ENCODE measurements at regions not wholly inside any gene's neighbourhood (a gene's known extent, or its start where the extent isn't known, plus 50 kb on each side); places are given as distances from the start of the nearest gene placed in this dataset.

DNA sequence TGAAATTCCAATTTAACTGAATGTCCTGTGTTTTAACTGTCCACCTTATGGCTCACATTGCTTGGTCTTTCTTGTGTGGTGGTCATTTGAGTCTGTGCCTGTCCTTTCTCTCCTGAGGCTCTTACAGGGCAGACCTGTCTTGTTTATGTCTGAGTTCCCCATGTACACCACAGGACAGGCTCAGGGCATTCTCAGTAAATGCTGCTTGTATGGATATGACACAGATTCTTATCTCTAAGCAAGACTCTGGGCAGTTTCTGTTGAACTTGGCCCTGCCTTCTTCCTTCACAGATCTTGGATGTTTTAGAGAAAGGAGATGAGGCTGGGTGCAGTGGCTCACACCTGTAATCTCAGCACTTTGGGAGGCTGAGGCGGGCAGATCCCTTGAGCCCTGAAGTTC is 159.1 kb upstream of the CSF3R start:
- no peak for DNase-seq

DNA sequence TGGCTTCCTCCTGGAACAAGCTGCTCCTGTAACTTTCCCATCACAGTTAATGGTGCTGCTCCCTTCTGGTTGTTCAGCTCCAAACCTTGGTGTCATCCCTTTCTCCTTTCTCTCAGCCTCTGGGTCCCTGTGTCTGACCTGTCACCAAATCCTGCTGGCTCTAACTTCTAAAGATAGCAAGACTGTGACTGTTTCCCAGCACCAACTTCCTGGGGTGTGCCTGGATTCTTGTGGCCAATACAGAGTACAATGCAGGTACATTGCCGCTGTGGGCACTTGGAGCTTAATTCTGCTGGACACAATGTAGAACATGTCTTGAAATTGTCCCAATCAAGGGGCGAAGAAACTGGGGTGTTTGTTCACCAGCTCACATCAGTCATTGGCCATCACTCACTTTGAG is 156.7 kb upstream of the CSF3R start:
- no peak for DNase-seq

DNA sequence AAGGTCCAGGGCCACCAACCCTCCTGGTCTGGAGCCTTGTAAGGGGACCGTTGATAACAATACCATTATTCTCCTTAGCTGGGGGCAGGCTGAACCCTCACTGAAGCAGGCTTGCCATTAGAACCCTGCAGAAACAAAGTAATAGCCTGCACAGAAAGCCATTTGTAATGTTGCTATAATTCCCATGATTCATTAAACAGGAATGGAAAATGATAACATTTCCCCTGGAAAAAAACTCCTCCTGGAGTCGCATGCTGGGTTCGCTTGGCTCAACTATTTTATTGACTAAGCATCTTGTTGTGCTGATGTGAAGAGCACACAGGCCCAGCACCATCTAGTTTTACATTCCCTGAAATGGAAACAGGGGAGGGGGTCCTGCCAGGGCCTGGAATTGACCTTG is 155.6 kb upstream of the CSF3R start:
- no peak for DNase-seq

DNA sequence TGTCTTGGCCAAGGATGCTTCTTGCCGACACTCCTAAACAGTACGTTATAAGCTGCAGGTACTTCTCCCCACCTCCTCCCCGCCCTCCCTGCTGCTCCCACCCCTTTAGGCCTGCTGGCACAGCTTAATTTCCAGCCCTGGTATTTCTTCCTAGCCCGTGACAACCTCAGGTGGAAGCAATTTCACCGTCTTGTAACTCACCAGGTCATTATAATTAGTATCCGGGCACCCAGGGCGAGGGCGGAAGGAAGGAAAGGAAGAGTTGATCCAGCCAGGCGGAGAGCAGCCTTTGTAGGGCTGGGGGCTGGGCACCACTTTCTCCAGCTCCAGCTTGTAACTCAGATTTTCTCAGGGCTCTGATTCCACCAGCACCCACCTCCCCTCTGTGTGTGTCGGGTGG is 153.5 kb upstream of the CSF3R start:
- no peak for DNase-seq

DNA sequence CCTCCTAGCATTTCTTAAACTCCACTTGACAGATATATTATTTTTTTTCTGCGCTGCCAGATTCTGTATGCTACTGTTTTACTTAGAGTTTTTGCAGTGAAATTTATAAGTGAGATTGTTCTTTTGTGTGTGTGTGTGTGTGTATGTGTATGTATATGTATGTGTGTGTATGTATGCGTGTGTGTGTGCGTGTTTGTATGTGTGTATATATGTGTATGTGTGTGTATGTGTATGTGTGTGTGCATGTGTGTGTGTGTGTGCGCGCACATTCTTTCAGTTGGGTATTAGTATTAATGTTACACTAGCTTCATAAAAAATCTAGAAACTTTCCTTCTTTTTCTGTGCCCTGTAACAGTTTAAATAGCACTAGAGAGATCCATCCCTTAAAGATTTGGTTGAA is 152.6 kb upstream of the CSF3R start:
- no peak for DNase-seq

DNA sequence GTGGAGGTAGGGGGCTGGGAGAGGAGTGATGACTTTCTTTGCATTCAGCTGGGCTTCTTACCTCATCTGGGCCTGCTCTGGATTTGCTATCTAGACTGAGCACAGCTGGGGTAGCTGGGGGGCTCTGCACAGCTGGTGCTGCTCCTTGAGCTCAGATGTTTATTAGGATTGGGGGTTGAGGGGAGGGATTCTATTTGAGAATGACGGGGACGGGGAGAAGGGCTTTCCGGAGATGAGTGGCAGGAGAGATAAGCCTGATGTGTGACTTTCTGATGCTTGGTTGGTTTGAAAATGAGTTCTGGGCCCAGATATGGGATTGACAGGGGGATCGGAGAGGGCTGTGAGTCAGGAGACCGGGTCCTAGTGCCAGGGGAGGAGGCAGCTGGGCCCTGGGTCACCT is 146.1 kb upstream of the CSF3R start:
- no peak for DNase-seq

DNA sequence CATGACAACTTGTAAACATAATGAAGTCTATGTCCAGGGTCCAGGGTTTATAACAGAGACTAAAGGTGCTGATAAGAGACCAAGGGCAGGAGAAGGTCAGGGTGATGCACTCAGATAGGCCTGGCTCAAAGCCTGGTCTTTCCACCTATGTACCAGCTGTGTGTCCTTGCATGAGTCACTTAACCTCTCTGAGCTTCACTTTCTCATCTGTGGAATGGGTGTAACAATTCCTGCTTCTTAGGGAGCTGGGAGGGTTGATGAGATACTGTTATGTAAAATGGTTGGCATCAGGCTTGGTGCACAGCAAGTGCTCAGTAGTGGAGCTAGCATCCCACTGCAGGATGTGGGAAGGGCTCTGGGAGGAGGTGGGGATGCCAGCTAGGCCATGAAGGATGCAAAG is 143.7 kb upstream of the CSF3R start:
- no peak for DNase-seq

DNA sequence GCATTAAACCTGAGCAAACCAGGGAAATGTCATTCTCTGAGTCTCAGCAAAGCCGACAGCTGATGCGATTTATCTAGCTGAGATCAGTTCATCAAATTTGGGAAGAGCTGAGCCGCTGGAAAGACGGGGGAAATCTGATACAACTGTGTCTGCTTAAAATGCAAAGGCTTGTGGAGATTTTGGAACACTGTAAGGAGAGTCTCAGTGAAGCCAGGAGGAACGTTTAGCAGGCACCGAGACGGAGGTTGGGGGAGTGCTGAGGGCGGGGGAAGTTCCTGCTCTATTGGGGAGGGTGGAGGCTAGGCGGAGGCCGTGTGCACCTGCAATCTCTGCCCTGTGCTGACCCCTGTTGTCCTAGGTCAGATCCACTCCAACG is 143.2 kb upstream of the CSF3R start:
- no peak for DNase-seq

DNA sequence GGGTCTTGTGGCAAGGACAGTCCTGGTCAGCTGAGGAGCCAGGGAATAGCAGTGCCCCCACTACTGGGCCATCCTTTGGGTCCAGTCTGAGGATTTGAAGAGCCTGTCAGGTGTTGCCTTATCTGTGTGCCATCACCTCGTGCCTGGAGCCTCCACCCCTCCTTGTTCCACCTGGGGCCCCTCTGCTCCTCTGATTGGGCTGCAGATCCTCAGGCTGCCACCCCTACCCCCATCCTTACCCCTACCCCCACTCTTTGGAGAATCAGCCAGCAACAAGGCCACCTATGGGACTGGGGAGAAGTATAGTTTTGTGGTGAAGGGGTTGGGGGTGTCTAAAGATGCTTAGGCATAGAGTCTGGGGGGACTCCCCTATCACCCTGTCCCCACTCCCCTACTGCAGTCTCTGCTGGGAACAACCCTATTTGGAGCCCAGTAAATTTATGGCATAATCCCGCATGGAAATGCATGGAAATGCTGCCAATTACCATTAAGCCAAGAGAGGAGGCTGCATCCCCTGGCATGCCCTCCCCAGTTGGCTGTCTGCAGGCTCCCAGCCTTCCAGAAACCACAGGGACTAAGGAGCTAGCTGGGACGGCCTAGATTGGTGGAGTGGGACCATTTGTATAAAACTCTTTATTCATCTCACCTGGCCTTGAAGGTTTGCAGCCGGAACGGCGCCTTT is 142.7 kb upstream of the CSF3R start:
- no peak for DNase-seq

DNA sequence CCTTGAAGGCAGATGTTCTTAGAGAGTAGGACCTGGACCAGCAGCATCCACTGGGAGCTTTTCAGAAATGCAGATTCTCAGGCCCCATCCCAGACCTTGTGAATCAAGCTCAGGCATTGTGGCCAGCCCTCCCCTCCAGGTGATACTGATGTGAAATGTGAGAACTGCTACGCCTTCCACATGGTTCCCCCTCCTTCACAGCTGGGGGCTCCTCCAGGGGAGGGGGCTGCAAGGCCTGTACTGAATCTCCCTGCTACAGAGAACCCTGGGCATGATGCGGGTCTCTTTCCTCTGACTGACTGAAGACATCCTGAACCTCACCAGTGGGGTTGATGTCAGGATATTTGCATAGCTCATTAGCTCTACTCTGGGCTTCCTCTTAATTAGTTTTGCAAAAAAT is 141.8 kb upstream of the CSF3R start:
- DNase-seq, result no peak

DNA sequence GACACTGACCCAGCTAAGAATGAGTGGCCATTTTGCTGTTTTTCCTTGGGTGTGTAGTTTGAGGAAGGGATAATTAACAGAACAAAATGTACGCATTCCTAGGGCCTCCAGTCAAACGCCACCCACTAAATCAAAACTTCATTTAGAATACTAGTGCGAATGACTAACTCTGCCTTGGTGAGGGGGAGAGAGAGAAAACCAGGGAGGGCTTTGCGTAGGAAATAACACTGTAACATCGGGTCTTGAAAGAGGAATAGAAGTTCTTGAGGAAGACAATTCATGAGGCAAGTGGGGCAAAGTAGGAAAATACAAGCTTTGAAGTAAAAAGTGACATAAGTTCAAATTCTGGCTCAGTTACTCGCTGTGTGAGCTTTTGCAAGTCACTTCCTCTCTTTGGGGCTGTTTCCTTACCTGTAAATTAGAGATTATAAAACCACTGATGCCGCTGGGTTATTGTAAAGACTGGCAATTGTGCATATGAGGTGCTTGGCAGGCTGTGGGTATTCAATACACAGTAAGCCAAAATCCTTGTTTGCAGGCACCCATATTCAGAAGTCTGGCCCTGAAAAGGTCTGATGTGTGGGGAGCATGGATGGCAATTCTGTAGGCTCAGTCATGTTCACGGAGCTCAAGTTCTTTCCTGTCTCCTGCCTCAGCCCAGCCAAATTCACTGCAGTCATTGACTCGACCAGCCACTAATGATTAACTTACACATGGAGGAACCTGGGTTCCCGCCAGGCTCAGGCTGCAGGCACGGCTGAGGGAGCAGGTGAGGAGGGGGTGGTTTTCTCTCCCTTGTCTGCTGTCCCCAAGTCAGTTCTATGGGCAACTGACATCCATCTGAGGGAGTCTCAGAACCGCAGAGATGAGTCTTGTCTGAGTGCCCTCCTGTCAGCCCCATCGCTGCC is 140.3 kb upstream of the CSF3R start:
- no peak for DNase-seq

DNA sequence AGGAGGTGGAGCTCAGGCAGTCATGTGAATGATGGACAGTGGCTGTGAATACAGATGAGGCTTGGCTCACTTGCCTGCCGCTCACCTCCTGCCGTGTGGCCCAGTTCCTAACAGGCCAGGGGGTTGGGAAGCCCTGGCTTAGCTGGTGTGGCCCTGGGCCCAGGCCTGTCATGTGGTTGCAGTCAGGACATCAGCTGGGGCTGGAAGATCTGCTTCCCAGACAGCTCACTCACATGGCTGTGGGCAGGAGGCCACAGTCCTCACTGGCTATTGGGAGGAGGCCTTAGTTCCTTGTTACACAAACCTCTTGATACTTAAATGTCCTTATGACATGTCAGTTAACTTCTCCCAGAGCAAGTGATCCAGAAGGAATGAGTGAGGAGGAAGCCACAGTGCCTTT is 138.8 kb upstream of the CSF3R start:
- no peak for DNase-seq

DNA sequence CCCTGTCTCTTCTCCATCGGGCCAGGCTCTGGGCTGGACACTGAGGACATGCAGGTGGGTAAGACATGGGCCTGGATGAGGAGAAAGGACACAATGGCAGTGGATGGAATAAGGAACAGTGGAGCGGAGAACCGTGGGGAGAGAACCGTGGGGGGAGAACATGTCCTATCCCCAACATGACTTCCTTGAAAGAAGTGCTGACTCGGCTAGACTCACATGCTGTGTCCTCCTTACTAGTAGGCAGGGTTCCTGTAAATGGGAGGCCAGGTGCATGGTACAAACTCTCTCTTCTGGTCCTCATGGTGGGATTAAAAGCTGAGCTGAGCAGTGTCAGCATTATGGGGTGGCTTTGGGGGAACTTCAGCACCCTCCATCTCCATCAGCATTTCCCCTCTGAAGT is 137.4 kb upstream of the CSF3R start:
- DNase-seq, result no peak

DNA sequence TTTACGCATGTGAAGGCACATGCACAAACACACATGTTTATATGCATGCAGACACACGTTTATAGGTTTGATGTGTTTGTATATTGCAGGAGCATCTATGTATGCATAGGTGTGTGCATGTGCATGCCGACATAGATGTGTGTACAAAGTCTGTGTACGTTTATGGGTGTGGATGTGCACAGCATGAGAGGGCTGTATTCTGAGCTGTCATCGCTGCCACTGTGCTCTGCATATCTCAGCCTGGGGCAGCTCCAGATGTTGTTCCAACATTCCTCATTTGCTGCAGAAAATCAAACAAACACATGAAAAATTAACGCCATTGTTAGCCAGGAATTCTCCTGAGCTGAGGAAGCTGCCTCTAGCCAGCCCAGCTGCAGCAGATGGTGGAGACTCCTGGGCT is 132.3 kb upstream of the CSF3R start:
- DNase-seq, result no peak

DNA sequence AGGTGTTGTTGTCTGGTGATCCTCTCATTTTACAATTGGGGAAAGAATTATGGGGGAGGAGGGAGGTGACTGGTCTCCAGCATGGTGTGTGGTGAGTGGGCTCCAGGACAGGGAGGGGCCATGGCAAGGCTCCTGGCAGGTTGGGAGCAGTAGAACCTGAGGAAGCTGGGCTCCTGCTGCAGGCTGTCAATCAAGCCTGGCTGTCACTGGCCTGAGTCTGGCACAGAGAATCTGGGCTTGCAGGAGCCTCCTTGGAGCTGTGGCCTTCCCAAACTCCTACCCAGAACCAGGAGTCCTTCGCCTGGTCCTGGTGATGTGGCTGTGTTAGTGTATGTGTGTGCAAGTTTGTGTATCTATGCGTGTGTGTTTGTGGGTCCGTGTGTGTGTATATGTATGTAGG is 131.9 kb upstream of the CSF3R start:
- no peak for DNase-seq

DNA sequence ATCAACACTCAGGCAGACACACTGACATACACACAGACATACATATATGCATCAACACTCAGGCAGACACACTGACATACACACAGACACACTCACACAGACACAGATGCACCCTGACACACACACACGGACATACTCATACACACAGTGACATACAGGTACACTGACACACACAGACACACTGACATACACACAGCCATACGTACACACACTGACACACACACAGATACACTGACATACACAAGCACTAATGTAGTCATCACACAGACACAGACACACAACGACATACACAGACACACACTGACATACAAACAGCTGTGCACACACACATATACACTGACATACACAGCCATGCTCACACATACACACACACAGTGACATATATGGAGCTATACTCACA is 131.0 kb upstream of the CSF3R start:
- no peak for DNase-seq

DNA sequence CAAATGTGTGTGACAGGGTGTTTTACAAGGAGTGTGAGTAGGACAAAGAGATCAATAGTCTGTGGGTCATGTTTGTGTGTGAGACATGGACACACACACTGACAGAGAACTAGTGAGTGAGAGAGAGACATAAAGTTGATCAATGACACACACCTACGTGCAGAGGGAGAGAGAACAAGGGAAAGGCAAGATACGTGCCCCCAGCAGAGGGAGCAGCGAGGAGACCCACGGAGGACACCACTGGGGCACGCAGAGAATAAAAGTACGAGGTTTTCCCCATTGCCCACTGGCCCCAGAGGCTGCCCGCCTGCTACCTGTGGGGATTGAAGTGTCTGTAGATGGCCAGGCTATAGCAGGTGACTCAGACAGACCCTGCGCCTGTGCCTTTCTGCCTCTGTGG is 130.2 kb upstream of the CSF3R start:
- DNase-seq, result no peak

DNA sequence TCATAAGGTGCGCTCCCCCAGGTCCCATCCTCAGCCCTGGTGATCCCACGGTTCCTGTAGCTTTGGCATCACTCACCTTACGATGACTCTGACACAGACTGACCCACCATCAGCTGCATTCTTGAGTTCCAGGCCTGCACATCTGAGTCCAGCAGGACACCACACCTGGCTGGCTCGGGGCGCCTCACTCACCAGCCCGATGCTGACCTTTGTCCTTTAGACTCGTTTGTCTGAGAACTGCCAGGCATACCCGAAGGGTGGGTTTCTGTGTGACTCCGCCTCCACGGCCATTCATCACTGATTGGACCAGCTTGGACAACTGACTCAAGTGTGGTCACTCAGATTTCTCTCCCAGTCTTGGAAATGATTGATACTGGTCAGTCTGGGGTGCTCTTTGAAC is 129.4 kb upstream of the CSF3R start:
- DNase-seq, result no peak

DNA sequence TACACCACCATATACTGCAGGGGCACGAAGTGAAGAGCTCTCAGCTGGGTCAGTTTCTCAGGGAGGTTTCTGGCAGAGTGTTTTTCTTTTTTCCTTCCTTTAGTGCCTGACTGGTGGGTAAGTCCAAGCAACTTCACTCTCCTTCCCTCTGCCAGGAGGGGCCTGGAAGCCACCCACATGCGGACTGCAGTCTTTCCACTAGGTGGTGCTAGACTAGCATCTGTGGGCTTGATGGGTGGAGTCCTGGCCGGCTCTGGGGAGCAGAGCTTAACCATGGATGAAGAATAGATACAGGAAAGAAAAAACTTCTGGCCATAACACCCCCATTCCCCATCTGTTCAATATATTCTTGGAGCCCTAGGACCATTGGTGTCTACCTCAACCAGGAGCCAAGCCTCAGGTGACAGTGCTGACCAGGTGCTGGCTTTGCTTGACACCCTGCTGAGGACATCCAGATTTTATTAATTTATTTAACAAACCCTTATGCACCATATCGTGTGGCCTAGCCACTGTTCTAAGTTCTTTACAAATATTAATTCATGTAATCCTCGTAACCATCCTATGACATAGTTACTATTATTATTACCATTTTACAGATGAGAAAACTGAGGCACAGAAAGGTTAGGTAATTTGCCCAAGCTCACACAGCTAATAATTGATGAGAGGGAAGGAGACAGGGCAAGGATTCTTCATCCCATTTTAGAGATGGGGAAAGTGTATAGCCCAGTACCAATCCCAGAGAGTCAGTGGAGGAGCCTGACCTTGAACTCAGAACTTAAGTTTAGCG is 126.7 kb upstream of the CSF3R start:
- DNase-seq, result peak; percentile 42

DNA sequence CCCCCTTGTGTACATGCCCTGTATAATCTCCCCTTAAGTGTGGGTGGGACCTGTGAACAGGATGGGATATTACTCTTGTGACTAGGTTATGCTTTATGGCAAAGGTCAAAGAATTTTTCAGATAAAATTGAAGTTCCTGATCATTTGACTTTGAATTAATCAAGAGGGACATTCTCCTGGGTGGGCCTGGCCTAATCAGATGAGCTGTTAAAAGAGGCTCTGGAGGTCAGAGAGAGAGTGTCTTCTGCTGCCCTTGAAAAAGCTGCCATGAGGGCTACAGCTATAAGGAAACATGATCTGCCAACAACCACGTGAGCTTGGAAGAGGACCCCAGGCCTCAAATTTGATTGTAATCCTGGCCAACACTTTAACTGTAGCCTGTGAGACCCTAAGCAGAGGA is 125.6 kb upstream of the CSF3R start:
- no peak for DNase-seq

DNA sequence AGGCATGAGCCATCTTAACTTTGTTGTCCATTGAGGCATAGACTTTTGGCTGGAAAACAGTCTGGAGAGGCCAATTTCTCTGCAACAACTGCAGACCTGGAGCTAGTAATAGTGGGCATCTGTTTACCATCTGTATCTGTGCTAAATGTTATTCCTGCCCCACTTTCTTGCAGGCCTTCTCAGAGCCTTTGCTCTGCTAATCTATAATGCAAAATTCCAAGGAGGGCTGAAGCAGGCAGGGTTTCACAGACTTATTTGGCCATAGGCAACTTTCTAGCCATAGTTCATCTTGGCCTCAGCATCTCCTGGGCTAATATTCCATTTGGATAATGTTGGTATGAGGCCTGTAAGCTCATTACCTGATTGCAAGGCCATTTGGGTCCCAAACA is 124.5 kb upstream of the CSF3R start:
- no peak for DNase-seq

DNA sequence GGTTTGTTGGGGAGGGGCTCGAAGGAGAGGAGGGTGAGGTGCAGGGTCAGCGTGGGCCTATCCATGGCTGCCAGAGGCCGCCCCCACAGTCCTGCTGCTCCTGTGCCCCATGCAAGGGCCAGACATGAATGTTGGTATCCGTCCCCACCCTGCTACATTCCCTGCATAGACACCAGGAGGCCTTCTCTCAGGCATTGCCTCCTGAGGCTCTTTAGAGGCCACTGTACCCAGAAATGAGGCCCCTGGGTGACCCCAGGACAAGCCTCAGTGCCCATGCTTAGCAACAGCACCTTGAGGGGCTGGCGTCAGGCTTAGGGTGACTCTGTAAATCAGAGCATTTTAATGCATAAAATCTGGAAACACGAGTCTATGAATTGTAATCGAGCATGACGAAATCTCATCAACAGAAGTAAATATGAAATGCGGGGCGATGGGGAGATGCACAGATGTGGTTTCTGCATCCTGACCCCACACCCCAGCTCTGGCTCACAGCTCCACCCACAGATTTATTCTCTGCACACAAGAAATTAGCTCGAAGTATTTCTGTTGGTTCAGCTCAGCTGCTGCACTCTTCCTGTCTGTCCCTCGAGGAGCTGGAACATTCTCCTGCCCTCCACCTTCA is 124.0 kb upstream of the CSF3R start:
- DNase-seq, result peak; percentile 13

DNA sequence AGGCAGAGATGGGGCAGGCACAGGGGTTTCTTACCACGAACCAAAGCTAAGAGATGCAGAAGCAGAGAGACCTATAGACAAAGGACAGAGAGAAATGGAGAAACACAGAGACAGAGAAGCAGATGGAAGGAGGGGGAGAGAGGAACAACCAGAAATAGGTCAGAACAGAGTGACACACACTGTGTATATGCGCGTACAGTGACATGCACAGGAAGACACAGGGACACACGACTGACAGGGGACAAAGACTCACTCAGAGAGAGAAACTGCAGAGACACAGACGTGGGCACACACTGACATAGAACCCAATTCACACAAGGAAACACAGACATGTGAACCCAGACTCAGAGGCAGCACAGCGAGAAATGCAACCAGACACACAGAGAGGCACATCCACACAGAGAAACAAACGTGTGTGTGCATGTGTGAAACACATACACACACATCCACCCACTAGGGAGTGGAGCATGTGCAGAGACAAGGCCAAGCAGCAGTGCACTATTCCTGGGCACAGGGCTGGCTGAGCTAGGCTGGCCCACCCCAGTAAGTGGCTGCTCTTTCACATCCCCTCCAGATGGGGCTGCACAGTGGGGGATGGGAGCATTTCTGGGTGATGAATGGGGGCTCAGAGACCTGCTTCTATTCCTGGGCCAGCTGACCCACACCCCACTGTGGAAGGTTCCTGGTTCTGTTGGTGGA is 123.4 kb upstream of the CSF3R start:
- DNase-seq, result no peak

Measured in CD4-positive, alpha-beta T cell treated with Interleukin-12 subunit alpha and Interleukin-12 subunit beta, for 1 hour (primary cell).